H1 (cell line): ENCODE measurements at regions not wholly inside any gene's neighbourhood (a gene's known extent, or its start where the extent isn't known, plus 50 kb on each side); places are given as distances from the start of the nearest gene placed in this dataset.

Source experiments
- CTCF ChIA-PET: fragments of 300-600 bp; sonication (Branson Sonifier 250); formaldehyde crosslinking; loops from one replicate; lab custom pipeline; 2021; ENCODE audit not compliant: partially characterized antibody; lab: Charles Lee
- POLR2A ChIA-PET: fragments of 300-600 bp; sonication (Branson Sonifier 250); formaldehyde crosslinking; loops from one replicate; lab custom pipeline; 2021; ENCODE audit warnings: inconsistent platforms; ENCODE audit not compliant: partially characterized antibody; lab: Charles Lee
- DNase-seq, 2 experiments: peaks; one replicate each; pipeline versions ENCODE4 v3.0.0 to v3.0.0-alpha.2; 2010 to 2022; ENCODE audit warnings: low spot score in 2 of 2, low read depth in 1 of 2, mixed read lengths in 1 of 2
- FAIRE-seq: peaks from 2 replicates; lab custom pipeline; 2011; peaks lifted over from hg19 to GRCh38; lab: Jason Lieb, UNC
- H2AFZ ChIP-seq: 2 replicates; pipeline ENCODE4 v1.8.1; 2012; ENCODE audit warnings: low read length, inconsistent platforms
- H2AK5ac ChIP-seq: 2 replicates; pipeline ENCODE4 v1.6.1; 2013; ENCODE audit warnings: low read depth, low read length
- H2BK120ac ChIP-seq: replicated peaks from 2 replicates; pipeline ENCODE3; 2013; ENCODE audit warnings: low read depth, low read length, inconsistent platforms
- H2BK12ac ChIP-seq: 2 replicates; pipeline ENCODE4 v1.6.1; 2013; ENCODE audit warnings: low read depth, low read length
- H2BK15ac ChIP-seq: 2 replicates; pipeline ENCODE4 v1.6.1; 2013; ENCODE audit warnings: low read length
- H2BK20ac ChIP-seq: 2 replicates; pipeline ENCODE4 v1.6.1; 2013; ENCODE audit warnings: low read length
- H2BK5ac ChIP-seq: 2 replicates; pipeline ENCODE4 v1.6.1; 2013; ENCODE audit warnings: low read depth, low read length
- H3K14ac ChIP-seq: 2 replicates; pipeline ENCODE4 v1.6.1; 2013; ENCODE audit warnings: inconsistent platforms; ENCODE audit not compliant: insufficient read length
- H3K18ac ChIP-seq: 2 replicates; pipeline ENCODE4 v1.6.1; 2013; ENCODE audit warnings: low read length; ENCODE audit errors: extremely low read depth
- H3K23ac ChIP-seq: 2 replicates; pipeline ENCODE4 v1.6.1; 2013; ENCODE audit warnings: inconsistent platforms; ENCODE audit not compliant: insufficient read length
- H3K23me2 ChIP-seq: 2 replicates; pipeline ENCODE4 v1.6.1; 2013; ENCODE audit warnings: low read depth, low read length
- H3K27ac ChIP-seq: 2 replicates; pipeline ENCODE4 v1.6.1; 2011; ENCODE audit warnings: low read depth, low read length, inconsistent platforms
- H3K27me3 ChIP-seq, 4 experiments: replicated peaks in 1 of 4; 1 replicate in 1 of 4; 2 replicates in 3 of 4; pipeline versions ENCODE4 v1.6.1 to v1.8.1; 2011 to 2013; ENCODE audit warnings: low read length in 3 of 4, mild to moderate bottlenecking in 3 of 4, inconsistent platforms in 2 of 4, mixed read lengths in 2 of 4, moderate library complexity in 1 of 4; ENCODE audit not compliant: control insufficient read depth in 3 of 4, insufficient read depth in 3 of 4; ENCODE audit errors: extremely low read depth in 1 of 4
- H3K36me3 ChIP-seq, 4 experiments: 2 replicates each; pipeline versions ENCODE4 v1.6.1 to v1.8.1; 2011 to 2013; ENCODE audit warnings: mild to moderate bottlenecking in 4 of 4, low read length in 3 of 4, moderate library complexity in 2 of 4, control low read depth in 1 of 4, inconsistent platforms in 1 of 4; ENCODE audit not compliant: insufficient read depth in 4 of 4, control insufficient read depth in 2 of 4
- H3K4ac ChIP-seq: replicated peaks from 2 replicates; pipeline ENCODE3; 2013; ENCODE audit warnings: low read length, low read depth, mixed read lengths, inconsistent platforms; ENCODE audit not compliant: insufficient read length
- H3K4me1 ChIP-seq, 4 experiments: replicated peaks in 1 of 4; 1 replicate in 1 of 4; 2 replicates in 3 of 4; pipeline versions ENCODE4 v1.6.1 to v1.8.1; 2011 to 2013; ENCODE audit warnings: low read length in 3 of 4, inconsistent platforms in 2 of 4, mixed read lengths in 1 of 4; ENCODE audit not compliant: insufficient read depth in 4 of 4, control insufficient read depth in 3 of 4
- H3K4me2 ChIP-seq, 2 experiments: 2 replicates each; pipeline versions ENCODE4 v1.6.1 to v1.8.1; 2011 to 2013; ENCODE audit warnings: low read depth in 2 of 2, low read length in 2 of 2, control low read depth in 1 of 2, inconsistent platforms in 1 of 2, mild to moderate bottlenecking in 1 of 2; ENCODE audit not compliant: insufficient read depth in 1 of 2
- H3K4me3 ChIP-seq, 4 experiments: fragments of 200-600, 300-600 bp in 1 of 4; sonication (generic), shearing (Covaris generic), sonication (Bioruptor Twin) in 1 of 4; 2 replicates each; pipeline versions ENCODE4 v1.5.1 to v1.8.1; 2011 to 2016; ENCODE audit warnings: low read length in 4 of 4, low read depth in 3 of 4, control low read depth in 2 of 4, inconsistent platforms in 2 of 4, mild to moderate bottlenecking in 2 of 4, mixed read lengths in 1 of 4, moderate library complexity in 1 of 4; ENCODE audit not compliant: insufficient read depth in 2 of 4; ENCODE audit errors: extremely low read depth in 1 of 4
- H3K56ac ChIP-seq: replicated peaks from 2 replicates; pipeline ENCODE3; 2013; ENCODE audit warnings: low read depth, mild to moderate bottlenecking, mixed read lengths, low read length, inconsistent platforms; ENCODE audit not compliant: insufficient read length
- H3K79me1 ChIP-seq: 2 replicates; pipeline ENCODE4 v1.6.1; 2013; ENCODE audit warnings: low read depth, low read length, control low read depth
- H3K79me2 ChIP-seq, 2 experiments: 2 replicates each; pipeline versions ENCODE4 v1.6.1 to v1.8.1; 2012 to 2013; ENCODE audit warnings: low read length in 2 of 2, mild to moderate bottlenecking in 2 of 2, inconsistent platforms in 1 of 2; ENCODE audit not compliant: insufficient read depth in 2 of 2, control insufficient read depth in 1 of 2
- H3K9ac ChIP-seq, 4 experiments: replicated peaks in 1 of 4; 1 replicate in 1 of 4; 2 replicates in 3 of 4; pipeline versions ENCODE4 v1.6.1 to v1.8.1; 2011 to 2013; ENCODE audit warnings: low read depth in 3 of 4, low read length in 3 of 4, control low read depth in 2 of 4, mild to moderate bottlenecking in 2 of 4, moderate library complexity in 2 of 4, inconsistent platforms in 1 of 4; ENCODE audit errors: extremely low read depth in 1 of 4
- H3K9me3 ChIP-seq, 2 experiments: 2 replicates each; pipeline versions ENCODE4 v1.6.1 to v1.8.1; 2012 to 2013; ENCODE audit warnings: mild to moderate bottlenecking in 2 of 2, moderate library complexity in 2 of 2, control low read depth in 1 of 2, inconsistent platforms in 1 of 2, low read depth in 1 of 2, low read length in 1 of 2, mixed read lengths in 1 of 2; ENCODE audit not compliant: insufficient read depth in 2 of 2
- H4K20me1 ChIP-seq, 2 experiments: replicated peaks in 1 of 2; 2 replicates each; pipeline versions ENCODE3 to v1.8.1; 2011 to 2013; ENCODE audit warnings: inconsistent platforms in 2 of 2, low read length in 2 of 2, mild to moderate bottlenecking in 1 of 2; ENCODE audit not compliant: insufficient read depth in 2 of 2, control insufficient read depth in 1 of 2
- H4K5ac ChIP-seq: 2 replicates; pipeline ENCODE4 v1.6.1; 2013; ENCODE audit warnings: low read length, low read depth, mixed read lengths, inconsistent platforms; ENCODE audit not compliant: insufficient read length
- H4K8ac ChIP-seq: 2 replicates; pipeline ENCODE4 v1.8.0; 2013; ENCODE audit warnings: mild to moderate bottlenecking, moderate library complexity, low read length, inconsistent platforms; ENCODE audit not compliant: insufficient read depth; ENCODE audit errors: extremely low read depth
- H4K91ac ChIP-seq: replicated peaks from 2 replicates; pipeline ENCODE3; 2013; ENCODE audit warnings: low read length, mixed read lengths, inconsistent platforms; ENCODE audit not compliant: insufficient read length
- ATF2 ChIP-seq: IDR thresholded peaks from 2 replicates; pipeline ENCODE4 v1.6.1; 2012; ENCODE audit warnings: low read length, inconsistent platforms
- BACH1 ChIP-seq: IDR thresholded peaks from 2 replicates; pipeline ENCODE4 v1.6.1; 2012; ENCODE audit warnings: low read length, improper control_type of control experiment
- CEBPB ChIP-seq: IDR thresholded peaks from 2 replicates; pipeline ENCODE4 v1.6.1; 2012; ENCODE audit warnings: low read depth, low read length
- CREB1 ChIP-seq: IDR thresholded peaks from 2 replicates; pipeline ENCODE4 v1.6.1; 2012; ENCODE audit warnings: inconsistent platforms
- CTBP2 ChIP-seq: IDR thresholded peaks from 2 replicates; pipeline ENCODE4 v1.7.0; 2011; ENCODE audit warnings: borderline replicate concordance, mild to moderate bottlenecking, moderate library complexity, mixed read lengths, low read length; ENCODE audit not compliant: insufficient read depth, insufficient read length
- EP300 ChIP-seq, 2 experiments: IDR thresholded peaks; 1 replicate in 1 of 2; 2 replicates in 1 of 2; pipeline ENCODE4 v1.6.1; 2011 to 2012; ENCODE audit warnings: low read depth in 2 of 2, low read length in 2 of 2, mild to moderate bottlenecking in 2 of 2, borderline replicate concordance in 1 of 2, inconsistent platforms in 1 of 2, moderate library complexity in 1 of 2
- KDM4A ChIP-seq: IDR thresholded peaks from one replicate; pipeline ENCODE4 v1.7.1; 2012; ENCODE audit warnings: low read depth, mild to moderate bottlenecking, moderate library complexity, low read length, inconsistent platforms; ENCODE audit not compliant: severe bottlenecking
- PHF8 ChIP-seq: fragments of 200-600 bp; sonication (generic); conservative IDR thresholded peaks from 2 replicates; pipeline ENCODE4 v1.7.1; 2012; ENCODE audit warnings: low read depth, mild to moderate bottlenecking, inconsistent platforms, low read length, moderate library complexity
- RBBP5 ChIP-seq: IDR thresholded peaks from 2 replicates; pipeline ENCODE4 v1.7.1; 2012; ENCODE audit warnings: low read depth, mild to moderate bottlenecking, inconsistent platforms, low read length, moderate library complexity, borderline replicate concordance
- RXRA ChIP-seq: IDR thresholded peaks from 2 replicates; pipeline ENCODE4 v1.6.1; 2011; ENCODE audit warnings: low read depth, mild to moderate bottlenecking, low read length, moderate library complexity; ENCODE audit not compliant: insufficient read depth
- SAP30 ChIP-seq: fragments of 300-600 bp; sonication (generic); IDR thresholded peaks from 2 replicates; pipeline ENCODE4 v1.7.1; 2012; ENCODE audit warnings: low read length, moderate library complexity, mild to moderate bottlenecking, inconsistent platforms; ENCODE audit not compliant: insufficient read depth, insufficient replicate concordance
- SP2 ChIP-seq: IDR thresholded peaks from 2 replicates; pipeline ENCODE4 v1.6.1; 2012; ENCODE audit warnings: mild to moderate bottlenecking, low read length, inconsistent platforms
- TBP ChIP-seq: IDR thresholded peaks from 2 replicates; pipeline ENCODE4 v1.6.1; 2011; ENCODE audit warnings: low read depth, low read length, improper control_type of control experiment
- YY1 ChIP-seq: IDR thresholded peaks from 2 replicates; pipeline ENCODE4 v1.6.1; 2011; ENCODE audit warnings: low read depth, mild to moderate bottlenecking, low read length

GRCh38 chr4:19014594-19014993, 993.0 kb upstream of the LCORL start:
- H4K5ac ChIP-seq = no peak overlapping the region
- H3K36me3 ChIP-seq = no peaks in the 10 kb centered on the region
- H3K9ac ChIP-seq = no peak overlapping the region
- DNase-seq = no peak
- H3K23ac ChIP-seq = no peak overlapping the region
- H2BK5ac ChIP-seq = no peak overlapping the region
- no peak overlapping the region for H3K56ac ChIP-seq
- ChIA-PET POLR2A (no interaction called here), CTCF (interaction anchor here (0.6 kb wide), 1 partner anchor 131 kb away, joined by 3 read pairs; no protein-coding TSS in a partner anchor)
- no peak overlapping the region for H3K4ac ChIP-seq
- no peak overlapping the region for H2BK15ac ChIP-seq
- no peaks in the 10 kb centered on the region for H3K9me3 ChIP-seq
- H3K14ac ChIP-seq = no peak overlapping the region
- no peak overlapping the region for H2AFZ ChIP-seq
- no peak overlapping the region for H3K4me3 ChIP-seq
- H3K27me3 ChIP-seq = no peaks in the 10 kb centered on the region
- no peak for FAIRE-seq
- no peaks in the 10 kb centered on the region for H4K20me1 ChIP-seq
- no peak overlapping the region for H2BK120ac ChIP-seq
- no peak overlapping the region for H2BK12ac ChIP-seq
- no peak for TF ChIP-seq EP300 (IDR thresholded peaks at IDR 0.05; ENCODE audit: borderline replicate concordance in 1 of 2, low read depth in 2 of 2, low read length in 2 of 2)
- TF ChIP-seq RXRA = no peak
- TF ChIP-seq PHF8 = no peak
- no peak for TF ChIP-seq TBP
- no peak for TF ChIP-seq RBBP5
- TF ChIP-seq KDM4A = no peak
- TF ChIP-seq CTBP2 = no peak
- no peak for TF ChIP-seq SP2
- TF ChIP-seq ATF2 = no peak
- TF ChIP-seq CREB1 = no peak
- no peak for TF ChIP-seq CEBPB
- TF ChIP-seq YY1 = no peak
- no peak for TF ChIP-seq BACH1
- TF ChIP-seq SAP30 = no peak
- TF ChIP-seq, all 59 proteins: peak for 0
- H3K4me2 ChIP-seq = no peak overlapping the region
- H2AK5ac ChIP-seq = no peak overlapping the region
- H3K18ac ChIP-seq = no peak overlapping the region
- no peak overlapping the region for H3K27ac ChIP-seq
- H4K8ac ChIP-seq = no peak overlapping the region
- H2BK20ac ChIP-seq = no peak overlapping the region
- H4K91ac ChIP-seq = no peak overlapping the region
- H3K4me1 ChIP-seq = peaks cover 0 to 10% (median 6%) of the 10 kb centered on the region in 4 experiments; a peak in 4 of 7 replicates
- no peaks in the 10 kb centered on the region for H3K79me2 ChIP-seq
- no peaks in the 10 kb centered on the region for H3K79me1 ChIP-seq
- H3K23me2 ChIP-seq = no peaks in the 10 kb centered on the region
